G401.6 (cell line): ENCODE measurements at regions not wholly inside any gene's neighbourhood (a gene's known extent, or its start where the extent isn't known, plus 50 kb on each side); places are given as distances from the start of the nearest gene placed in this dataset.
"Not testable (repeated sequence)": the region's sequence is repeated elsewhere in the genome, so short reads cannot be mapped to it uniquely, and the experiment has no call there.

Experiments used
- FAIRE-seq: peaks from 2 replicates; lab custom pipeline; 2012; peaks lifted over from hg19 to GRCh38; lab: Jason Lieb, UNC

- FAIRE-seq, result no peak
Observed at GRCh38 chr4:158122501-158122900, 50.3 kb downstream of the GASK1B start.

DNA sequence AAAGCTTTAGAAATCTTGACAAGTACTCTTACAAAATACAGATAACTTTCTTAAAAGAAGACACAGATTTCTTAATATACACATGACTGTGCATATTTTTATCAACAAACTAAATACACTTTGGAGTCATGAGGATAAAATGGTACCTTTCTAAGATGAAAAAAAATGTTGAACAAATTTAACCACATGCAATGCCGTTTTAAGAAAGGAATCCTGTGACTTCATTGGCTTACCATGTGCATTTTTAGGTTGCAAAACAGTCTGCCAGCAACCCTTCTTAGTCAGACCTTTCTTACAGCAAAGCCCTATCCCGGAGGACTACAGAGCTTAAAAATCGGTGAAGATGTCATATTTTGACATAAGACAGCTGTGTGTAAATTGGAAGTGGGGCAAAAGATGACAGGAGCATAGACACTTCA, 51.7 kb downstream of the GASK1B start:
- FAIRE-seq, result no peak

- FAIRE-seq, result not testable (repeated sequence)
Observed at GRCh38 chr4:158120645-158121151, 52.1 kb downstream of the GASK1B start.

- FAIRE-seq, result no peak
Observed at GRCh38 chr4:158112611-158113010, 60.2 kb downstream of the GASK1B start.

- FAIRE-seq, result no peak
Observed at GRCh38 chr4:158111241-158111640, 61.6 kb downstream of the GASK1B start.

- FAIRE-seq, result no peak
Observed at GRCh38 chr4:158102904-158103303, 69.9 kb downstream of the GASK1B start.

DNA sequence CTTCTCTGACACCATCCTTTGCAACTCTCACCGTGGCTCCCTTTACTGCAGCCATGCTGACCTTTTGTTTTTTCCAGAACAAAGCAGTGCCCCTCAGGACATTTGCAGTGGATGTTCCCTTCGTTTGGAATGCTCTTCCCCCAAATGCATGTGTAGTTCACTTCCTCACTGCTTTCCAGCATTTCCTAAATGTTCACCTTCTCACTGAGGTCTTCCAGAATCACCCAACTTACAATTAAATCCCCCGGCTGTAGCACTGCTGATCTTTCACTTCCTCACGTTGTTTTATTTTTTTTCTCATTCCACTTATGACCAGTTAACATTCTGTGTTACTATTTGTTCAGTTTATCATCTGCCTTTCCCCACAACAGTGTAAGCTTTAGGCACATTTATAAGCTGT, 73.1 kb downstream of the GASK1B start:
- no peak for FAIRE-seq

- no peak for FAIRE-seq
Observed at GRCh38 chr4:158098802-158099201, 74.0 kb downstream of the GASK1B start.

GRCh38 chr4:158094413-158095134, 78.3 kb downstream of the GASK1B start:
- no peak for FAIRE-seq

DNA sequence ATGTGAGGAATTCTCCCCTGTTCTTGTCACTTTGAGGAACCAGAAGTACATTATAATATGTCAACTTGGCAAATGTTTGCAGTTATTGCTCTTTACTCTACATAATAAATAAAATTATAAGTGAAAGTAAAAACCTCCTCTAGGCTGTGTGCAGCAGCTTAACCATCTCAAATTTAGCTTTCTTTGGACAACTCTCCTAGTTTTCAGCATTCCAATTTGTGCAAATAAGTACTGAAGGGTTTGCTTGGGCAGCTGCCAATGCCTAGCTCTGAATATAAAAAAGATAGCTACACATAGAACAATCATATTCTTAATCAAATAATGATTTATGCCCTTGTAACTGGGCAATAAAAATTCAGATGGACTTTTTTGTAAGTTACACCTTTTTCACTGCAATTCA, 82.5 kb downstream of the GASK1B start:
- no peak for FAIRE-seq

DNA sequence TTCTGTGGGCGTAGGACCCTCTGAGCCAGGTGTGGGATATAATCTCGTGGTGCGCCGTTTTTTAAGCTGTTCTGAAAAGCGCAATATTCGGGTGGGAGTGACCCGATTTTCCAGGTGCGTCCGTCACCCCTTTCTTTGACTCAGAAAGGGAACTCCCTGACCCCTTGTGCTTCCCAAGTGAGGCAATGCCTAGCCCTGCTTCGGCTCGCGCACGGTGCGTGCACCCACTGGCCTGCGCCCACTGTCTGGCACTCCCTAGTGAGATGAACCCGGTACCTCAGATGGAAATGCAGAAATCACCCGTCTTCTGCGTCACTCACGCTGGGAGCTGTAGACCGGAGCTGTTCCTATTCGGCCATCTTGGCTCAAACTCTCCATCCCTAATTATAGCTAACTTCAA, 82.9 kb downstream of the GASK1B start:
- FAIRE-seq, result not testable (repeated sequence)

DNA sequence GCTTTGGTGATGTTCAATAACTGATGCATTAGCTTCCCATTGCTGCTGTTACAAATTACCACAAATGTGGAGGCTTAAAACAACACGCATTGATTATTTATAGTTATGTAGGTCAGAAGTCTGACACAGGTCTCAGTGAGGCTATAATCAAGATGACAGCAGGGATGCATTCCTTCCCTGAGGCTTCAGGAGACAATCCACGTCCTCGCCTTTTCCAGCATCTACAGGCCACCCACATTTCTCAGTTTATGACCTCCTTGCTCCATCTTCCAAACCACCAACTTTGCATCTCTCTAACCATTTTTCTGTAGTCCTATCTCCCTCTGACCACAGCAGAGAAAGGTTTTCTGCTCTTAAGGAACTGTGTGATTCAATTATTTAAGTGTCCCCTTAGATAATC, 92.5 kb downstream of the GASK1B start:
- no peak for FAIRE-seq

- no peak for FAIRE-seq
Observed at GRCh38 chr4:158079661-158080060, 93.2 kb downstream of the GASK1B start.

DNA sequence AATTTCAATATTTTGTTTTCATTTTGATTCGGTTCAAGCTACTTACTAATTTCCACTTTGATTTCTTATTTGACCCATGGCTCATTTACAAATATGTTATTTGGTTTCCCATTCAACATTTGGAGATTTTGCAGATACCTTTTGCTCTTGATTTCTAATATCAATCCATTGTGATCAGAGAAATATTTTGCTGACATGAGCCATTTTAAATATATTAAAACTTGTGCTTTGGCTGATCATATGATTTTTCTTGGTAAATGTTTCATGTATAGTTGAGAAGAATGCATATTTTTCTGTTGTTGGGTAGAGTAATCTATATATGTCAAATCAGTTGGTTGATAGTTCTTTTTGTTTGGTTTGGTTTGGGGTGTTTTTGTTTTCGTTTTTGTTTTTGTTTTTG, 95.0 kb downstream of the GASK1B start:
- no peak for FAIRE-seq

- FAIRE-seq, result no peak
Observed at GRCh38 chr4:158074851-158075250, 98.0 kb downstream of the GASK1B start.

DNA sequence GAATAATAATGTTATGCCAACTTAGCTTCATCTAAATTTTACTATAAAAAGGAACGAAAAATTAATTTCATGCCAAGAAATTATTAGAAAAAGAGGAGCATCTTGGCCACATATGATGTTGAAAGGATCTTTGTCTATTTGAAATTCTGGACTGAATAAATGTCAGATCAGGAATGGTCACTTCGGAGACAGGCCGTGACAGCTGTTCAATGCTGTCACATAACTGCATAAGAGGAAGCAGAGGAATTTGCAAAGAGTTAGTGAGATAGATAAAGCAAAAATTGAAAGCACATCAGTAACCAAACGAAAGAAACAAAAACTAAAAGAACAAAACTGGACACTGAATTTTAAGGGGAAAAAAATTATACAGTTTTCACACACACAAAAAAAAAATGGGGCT, 100.9 kb downstream of the GASK1B start:
- no peak for FAIRE-seq

GRCh38 chr4:158068068-158068467, 104.8 kb downstream of the GASK1B start:
- FAIRE-seq, result no peak

- no peak for FAIRE-seq
Observed at GRCh38 chr4:158067646-158068045, 105.2 kb downstream of the GASK1B start.

- FAIRE-seq, result no peak
Observed at GRCh38 chr4:158065603-158066002, 107.2 kb downstream of the GASK1B start.

DNA sequence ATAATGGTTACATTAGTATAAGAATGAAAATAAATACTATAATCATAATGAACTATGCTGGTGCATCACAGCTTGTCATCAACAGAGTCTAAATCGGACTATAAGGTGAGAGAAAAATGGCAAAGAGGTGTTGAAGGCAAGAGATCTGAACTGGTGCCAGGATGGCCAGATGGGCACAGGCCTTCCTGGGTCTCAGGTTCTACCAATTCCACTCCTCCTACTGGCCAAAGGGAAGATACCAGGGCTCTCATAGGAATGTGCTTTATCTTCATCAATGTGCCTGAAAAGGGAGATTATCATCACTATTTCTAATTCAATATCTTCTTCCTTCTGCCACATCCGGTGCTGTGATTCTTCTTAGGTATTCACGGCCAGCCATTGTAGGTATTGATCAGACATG, 107.6 kb downstream of the GASK1B start:
- no peak for FAIRE-seq

GRCh38 chr4:158056689-158057245, 116.1 kb downstream of the GASK1B start:
- no peak for FAIRE-seq

DNA sequence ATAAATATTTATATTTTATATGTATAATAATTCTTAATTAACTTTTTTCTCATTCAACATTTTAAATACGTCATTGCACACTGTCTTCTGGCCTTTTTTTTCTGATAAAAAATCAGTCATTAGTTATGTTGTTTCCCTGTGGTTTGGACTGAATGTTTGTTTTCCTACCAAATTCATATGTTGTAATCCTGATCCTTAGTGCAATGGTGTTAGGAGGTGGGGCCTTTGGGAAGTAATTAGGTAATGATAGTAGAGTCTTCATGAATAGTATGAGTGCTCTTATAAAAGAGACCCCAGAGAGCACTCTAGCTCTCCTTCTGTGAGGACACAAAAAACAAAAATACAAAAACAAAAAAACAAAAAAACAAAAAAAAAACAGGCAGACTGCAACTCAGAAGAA, 117.2 kb downstream of the GASK1B start:
- no peak for FAIRE-seq

DNA sequence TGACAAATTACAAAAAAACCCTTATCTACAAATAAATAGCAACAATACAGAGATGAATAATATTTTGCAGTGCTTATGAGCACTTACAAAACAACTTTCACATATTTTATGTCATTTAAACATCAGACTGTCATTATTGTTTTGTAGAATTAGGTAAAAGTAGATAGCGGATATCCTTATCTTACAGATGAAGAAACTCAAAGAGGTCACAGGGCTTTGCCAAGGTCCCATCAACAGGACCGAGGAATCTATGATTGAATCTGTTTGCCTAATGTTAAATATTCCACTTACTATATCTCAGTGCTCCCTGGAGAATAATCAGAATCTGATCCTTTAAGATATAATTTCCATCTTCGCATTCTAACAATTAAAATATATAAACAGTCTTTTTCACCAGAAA, 119.0 kb downstream of the GASK1B start:
- no peak for FAIRE-seq

- no peak for FAIRE-seq
Observed at GRCh38 chr4:158053086-158053485, 119.7 kb downstream of the GASK1B start.
